Heart right ventricle (tissue), 16 donors: ENCODE measurements at regions not wholly inside any gene's neighbourhood (a gene's known extent, or its start where the extent isn't known, plus 50 kb on each side); places are given as distances from the start of the nearest gene placed in this dataset.

Source experiments
- ATAC-seq, 8 donors: fragments of 200-7000 bp; cut with Tn5 transposase; one replicate each; pipeline ENCODE4 v1.9.1; 2020; ENCODE audit warnings: mild to moderate bottlenecking in 8 of 8, moderate library complexity in 8 of 8, moderate number of reproducible peaks in 1 of 8
- DNase-seq, 2 donors: peaks; one replicate each; pipeline ENCODE4 v3.0.0-alpha.2; 2020
- H3K27ac ChIP-seq, 10 donors: fragments of 200-600 bp; sonication (generic) in 2 of 10; one replicate each; pipeline versions ENCODE4 v1.5.0 to v1.8.0; 2020 to 2022; ENCODE audit warnings: mild to moderate bottlenecking in 3 of 10
- H3K27me3 ChIP-seq, 7 donors: fragments of 200-600 bp; one replicate each; pipeline ENCODE4 v1.8.0; 2021 to 2022; ENCODE audit warnings: mild to moderate bottlenecking in 2 of 7
- H3K36me3 ChIP-seq, 9 donors: fragments of 200-600 bp; sonication (generic) in 1 of 9; one replicate each; pipeline versions ENCODE4 v1.5.0 to v1.8.0; 2020 to 2022; ENCODE audit warnings: mild to moderate bottlenecking in 2 of 9
- H3K4me1 ChIP-seq, 9 donors: fragments of 200-600 bp; sonication (generic) in 1 of 9; one replicate each; pipeline versions ENCODE4 v1.5.0 to v1.8.0; 2020 to 2022; ENCODE audit warnings: mild to moderate bottlenecking in 4 of 9
- H3K4me3 ChIP-seq, 10 donors: fragments of 200-600 bp; sonication (generic) in 2 of 10; one replicate each; pipeline versions ENCODE4 v1.5.0 to v1.8.0; 2020 to 2022; ENCODE audit warnings: mild to moderate bottlenecking in 7 of 10, moderate library complexity in 2 of 10
- H3K9me3 ChIP-seq, 11 donors: fragments of 200-600 bp in 10 of 11; sonication (generic) in 2 of 11; one replicate each; pipeline versions ENCODE4 v1.5.0 to v1.8.0; 2013 to 2022; ENCODE audit warnings: mild to moderate bottlenecking in 2 of 11, control low read depth in 1 of 11, moderate library complexity in 1 of 11
- WGBS, 2 donors: extraction: QIAGEN DNeasy Blood & Tissue Kit; methylation state at CpG; one replicate each; pipeline ENCODE4 v1.1.7; 2013; ENCODE audit warnings: inconsistent platforms in 1 of 2; 5-methylcytosine and 5-hydroxymethylcytosine counted together
- intact Hi-C, 10 donors: fragments of 100-400 bp; cut with DNase I; formaldehyde crosslinking; loops; one replicate each; pipeline versions ENCODE4 v1.11.1 to v1.14.2; 2022
- TF ChIP-seq, protein P1 (sequence below), 9 donors: fragments of 200-600 bp; sonication (generic) in 2 of 9; IDR thresholded peaks; one replicate each; pipeline versions ENCODE4 v1.5.0 to v1.8.0; 2021 to 2022; ENCODE audit warnings: antibody characterized with exemption in 9 of 9, mild to moderate bottlenecking in 5 of 9, moderate library complexity in 1 of 9
- donor health status: Arrhythmogenic right ventricular cardiomyopathy.
- donor health status: ischemic (EF 13 %, LVEDD 7.1; RV severe dilation, severe dysfunction).
- donor health status: healthy with polysubstance abuse.
- donor health status: DM: no; HTN: yes; CAD: no.
- donor health status: DM: no; HTN: no; CAD: no.
- donor health status: ischemic (EF 25% LVEDD 6.9; RV normal size, moderate dysfunction).
- donor health status: ischemic (EF 25% LVEDD 5.7; RV mildly dilated, moderate dysfunction).
- donor health status: healthy.
- donor health status: DM: yes; HTN: yes; CAD: no.
- donor health status: Ischemic cardiomyopathy.
- donor health status: ischemic (EF 35%, LVEDD 5.7; RV mildly dilated, moderate dysfunction).
- donor health status: nonischemic (EF 11% LVEDD 7.7; RV severe dilation, severe dysfunction).
- donor health status: DM: yes; HTN: yes; CAD: no.
- donor health status: PGD.
- donor health status: ischemic (EF 29% LVEDD 5.4; RV normal size, mild dysfunction).
- donor health status: nonischemic (EF 23%, LVEDD 6.1; RV moderate dilation, normal function).

DNA sequence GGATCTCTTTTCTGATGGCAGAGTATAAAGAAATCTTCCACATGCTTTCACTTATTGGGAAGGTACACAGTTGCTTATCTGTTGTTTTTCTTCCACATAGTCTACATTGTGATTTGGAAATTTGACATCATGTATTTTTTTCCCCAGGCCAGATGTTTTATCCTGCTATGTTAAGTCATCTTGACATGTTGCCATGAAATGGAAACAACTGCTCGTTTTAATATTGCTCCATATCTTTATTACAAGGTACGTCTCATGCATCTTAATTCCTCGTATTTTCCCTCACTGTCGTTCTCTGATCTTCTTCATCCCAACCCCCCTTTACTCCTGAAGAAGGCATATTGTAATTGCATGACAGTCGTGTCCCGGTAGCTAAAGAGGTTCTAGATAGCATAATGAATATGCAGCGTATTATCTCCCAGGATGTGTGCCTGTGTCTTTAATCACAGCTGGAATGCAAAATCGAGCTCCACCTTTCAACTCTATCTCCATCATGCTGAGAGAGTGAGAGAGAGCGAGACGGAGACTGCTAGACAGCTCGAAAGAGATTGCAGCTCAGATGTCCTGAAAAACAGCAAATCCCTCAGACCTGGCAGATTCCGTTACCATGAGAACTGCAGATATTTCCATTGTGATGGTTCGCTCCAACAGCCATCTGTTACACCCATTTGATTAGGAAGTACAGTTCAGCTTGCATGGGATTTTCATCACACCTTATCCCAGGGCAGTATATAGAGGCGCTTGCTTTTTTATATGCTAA lies 281.7 kb downstream of the TMEM38B start:
- Histone ChIP-seq H3K36me3 (no peaks in the 10 kb centered on the region), H3K9me3 (no peaks in the 10 kb centered on the region), H3K4me3 (no peak overlapping the region), H3K27me3 (no peaks in the 10 kb centered on the region), H3K4me1 (peaks cover 0 to 21% (median 8%) of the 10 kb centered on the region in 9 donors), H3K27ac (no peak overlapping the region)
- intact Hi-C loops, result no loop called here
- ATAC-seq, result no peak
- TF ChIP-seq, protein P1, sequence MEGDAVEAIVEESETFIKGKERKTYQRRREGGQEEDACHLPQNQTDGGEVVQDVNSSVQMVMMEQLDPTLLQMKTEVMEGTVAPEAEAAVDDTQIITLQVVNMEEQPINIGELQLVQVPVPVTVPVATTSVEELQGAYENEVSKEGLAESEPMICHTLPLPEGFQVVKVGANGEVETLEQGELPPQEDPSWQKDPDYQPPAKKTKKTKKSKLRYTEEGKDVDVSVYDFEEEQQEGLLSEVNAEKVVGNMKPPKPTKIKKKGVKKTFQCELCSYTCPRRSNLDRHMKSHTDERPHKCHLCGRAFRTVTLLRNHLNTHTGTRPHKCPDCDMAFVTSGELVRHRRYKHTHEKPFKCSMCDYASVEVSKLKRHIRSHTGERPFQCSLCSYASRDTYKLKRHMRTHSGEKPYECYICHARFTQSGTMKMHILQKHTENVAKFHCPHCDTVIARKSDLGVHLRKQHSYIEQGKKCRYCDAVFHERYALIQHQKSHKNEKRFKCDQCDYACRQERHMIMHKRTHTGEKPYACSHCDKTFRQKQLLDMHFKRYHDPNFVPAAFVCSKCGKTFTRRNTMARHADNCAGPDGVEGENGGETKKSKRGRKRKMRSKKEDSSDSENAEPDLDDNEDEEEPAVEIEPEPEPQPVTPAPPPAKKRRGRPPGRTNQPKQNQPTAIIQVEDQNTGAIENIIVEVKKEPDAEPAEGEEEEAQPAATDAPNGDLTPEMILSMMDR (IDR thresholded peaks at IDR 0.05), result no peak
- DNase-seq, result no peak
- 51 to 58% methylated on average over 14 of the region's 14 CpGs for WGBS, 2 donors

DNA sequence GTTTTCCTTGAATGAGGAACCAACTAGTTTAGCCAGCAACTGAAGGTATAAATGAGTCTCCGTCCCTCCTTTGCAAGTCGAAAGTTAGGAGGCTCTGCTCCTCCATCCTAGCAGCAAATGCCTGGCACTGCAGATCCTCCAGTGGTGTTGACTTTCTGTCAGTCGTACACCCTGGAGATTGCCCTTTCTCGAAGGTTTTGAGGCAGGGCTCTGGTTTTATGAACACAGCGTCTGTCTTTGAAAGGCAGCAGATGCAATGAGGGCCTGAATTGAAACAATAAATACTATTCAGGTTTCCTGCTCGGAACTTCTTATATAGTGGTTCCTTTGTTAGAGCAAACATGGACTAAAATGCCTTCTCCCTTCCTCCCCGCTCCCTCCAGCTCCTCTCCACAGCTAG lies 284.0 kb downstream of the TMEM38B start:
- intact Hi-C loops, result no loop called here
- Histone ChIP-seq H3K9me3 (no peaks in the 10 kb centered on the region), H3K4me3 (no peak overlapping the region), H3K4me1 (peaks cover 0 to 8% (median 0%) of the 10 kb centered on the region in 9 donors), H3K27me3 (no peaks in the 10 kb centered on the region), H3K36me3 (no peaks in the 10 kb centered on the region), H3K27ac (no peak overlapping the region)
- TF ChIP-seq, protein P1 (IDR thresholded peaks at IDR 0.05), result no peak
- WGBS, 2 donors, result 77 to 81% methylated on average over 7 of the region's 7 CpGs
- ATAC-seq (no peak), DNase-seq (no peak)

DNA sequence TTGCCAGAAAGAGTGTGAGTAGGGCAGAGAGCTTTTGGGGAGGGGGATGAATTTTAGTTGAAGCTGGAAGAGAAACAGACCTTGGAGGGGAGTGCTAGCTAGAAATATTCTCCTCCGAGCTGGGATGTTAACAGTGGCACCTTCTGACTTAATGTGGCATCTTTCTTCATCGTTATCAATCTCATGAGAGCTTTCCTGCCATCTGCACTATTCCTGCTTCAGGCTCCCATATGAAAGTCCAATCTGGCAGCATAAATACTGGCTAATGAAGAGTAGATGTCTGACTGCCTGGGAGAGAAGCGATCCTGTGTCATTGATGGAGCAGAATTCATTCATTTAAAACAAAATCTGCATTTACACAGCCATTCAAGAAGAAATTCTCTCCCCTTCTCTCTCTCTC lies 284.5 kb downstream of the TMEM38B start:
- peaks cover 0 to 1% (median 0%) of the 10 kb centered on the region in 11 donors for H3K9me3 ChIP-seq
- intact Hi-C loops, result no loop called here
- no peak overlapping the region for H3K4me3 ChIP-seq
- H3K27me3 ChIP-seq, result no peaks in the 10 kb centered on the region
- ATAC-seq, result no peak
- 76 to 85% methylated on average over 3 of the region's 3 CpGs for WGBS, 2 donors
- TF ChIP-seq, protein P1 (IDR thresholded peaks at IDR 0.05), result no peak
- no peak for DNase-seq
- H3K27ac ChIP-seq, result no peak overlapping the region
- no peaks in the 10 kb centered on the region for H3K36me3 ChIP-seq
- peaks cover 0 to 7% (median 0%) of the 10 kb centered on the region in 9 donors for H3K4me1 ChIP-seq

DNA sequence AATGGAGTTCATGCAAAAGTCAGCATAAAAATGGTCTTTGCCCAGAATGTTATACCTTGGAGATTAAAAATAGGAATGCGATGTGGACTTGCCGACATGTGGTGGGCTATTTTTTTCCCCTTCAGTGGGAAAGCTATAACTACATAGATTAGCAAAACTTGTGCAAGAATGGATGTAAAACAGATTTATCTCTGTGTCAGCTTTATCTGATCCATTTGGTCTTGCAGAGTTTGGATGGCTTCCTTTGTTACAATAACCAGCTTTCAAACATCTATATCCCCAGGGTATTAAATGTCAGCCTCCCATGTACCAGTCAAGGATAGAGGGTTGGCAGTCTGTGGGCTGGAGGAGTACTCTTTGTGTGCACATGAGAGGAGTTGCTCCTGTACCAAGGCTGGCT lies 284.9 kb downstream of the TMEM38B start:
- DNase-seq, result no peak

More for the DNA sequence above, 284.9 kb downstream of the TMEM38B start:
- no peak overlapping the region for H3K27ac ChIP-seq
- peaks cover 0 to 7% (median 0%) of the 10 kb centered on the region in 9 donors for H3K4me1 ChIP-seq
- peaks cover 0 to 5% (median 0%) of the 10 kb centered on the region in 11 donors for H3K9me3 ChIP-seq
- TF ChIP-seq, protein P1 (IDR thresholded peaks at IDR 0.05), result no peak
- no peak for ATAC-seq
- 57 to 65% methylated on average over 2 of the region's 2 CpGs for WGBS, 2 donors
- no peaks in the 10 kb centered on the region for H3K27me3 ChIP-seq
- intact Hi-C loops, result no loop called here
- no peak overlapping the region for H3K4me3 ChIP-seq
- H3K36me3 ChIP-seq, result no peaks in the 10 kb centered on the region
